ENCODE measurements at regions not wholly inside any gene's neighbourhood (a gene's known extent, or its start where the extent isn't known, plus 50 kb on each side); places are given as distances from the start of the nearest gene placed in this dataset.

DNA sequence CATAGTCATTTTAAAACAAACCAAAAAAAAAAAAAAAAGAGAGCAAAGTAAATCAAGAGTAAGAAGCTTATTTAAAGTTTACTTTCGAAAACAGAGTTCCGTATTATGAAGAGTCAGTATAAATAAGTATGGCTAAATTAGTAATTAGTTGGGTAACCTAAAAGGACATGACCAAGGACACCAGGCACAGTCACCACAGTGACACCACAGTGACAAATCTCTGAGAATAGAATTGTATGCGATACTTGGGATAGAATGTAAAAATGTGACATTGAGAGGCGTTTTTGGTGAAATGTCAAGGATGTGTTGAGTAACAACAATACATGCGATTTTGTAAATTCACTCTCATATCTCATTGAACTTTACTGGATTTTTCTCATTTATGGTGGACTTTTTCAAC lies 150.9 kb upstream of the SPEF2 start:
- Histone ChIP-seq H3K4me2 (ENCODE audit: low read length) (no peak overlapping the region), H3K4me1 (ENCODE audit: control insufficient read depth in 1 of 2, insufficient read depth in 2 of 2, low read length in 2 of 2) (no peaks in the 10 kb centered on the region; a peak in 1 of 4 replicates), H3K27ac (ENCODE audit: low read depth, low read length) (no peak overlapping the region), H4K20me1 (ENCODE audit: insufficient read depth) (no peaks in the 10 kb centered on the region), H3K36me3 (ENCODE audit: control insufficient read depth in 1 of 2, insufficient read depth in 2 of 2, low read length in 2 of 2) (no peaks in the 10 kb centered on the region), H3K9me3 (ENCODE audit: control insufficient read depth in 1 of 2, insufficient read depth in 1 of 2, low read depth in 1 of 2, low read length in 2 of 2) (no peaks in the 10 kb centered on the region), H2AFZ (ENCODE audit: low read depth, low read length, poor library complexity, severe bottlenecking) (no peak overlapping the region), H3K4me3 (replicated peaks in 1 of 2; ENCODE audit: low read depth in 1 of 2, low read length in 2 of 2) (no peak overlapping the region), H3K9ac (ENCODE audit: low read length) (no peak overlapping the region), H3K9me2 (ENCODE audit: insufficient read depth) (no peaks in the 10 kb centered on the region), H3K79me2 (ENCODE audit: insufficient read depth, low read length) (no peaks in the 10 kb centered on the region), H3K27me3 (ENCODE audit: insufficient read depth, low read length) (0 out of 2 replicates have a peak, but pooled peaks cover 4% of the 10 kb centered on the region)
- TF ChIP-seq CBX3 (IDR thresholded peaks at IDR 0.05; ENCODE audit: low read depth) (no peak), POLR2A (IDR thresholded peaks at IDR 0.05; ENCODE audit: borderline replicate concordance, extremely low read depth, insufficient read depth, insufficient read length) (no peak), ZBTB33 (IDR thresholded peaks at IDR 0.05; ENCODE audit: extremely low read depth, insufficient replicate concordance, low read length) (no peak), SRF (IDR thresholded peaks at IDR 0.05; ENCODE audit: low read depth) (no peak), EZH2 (IDR thresholded peaks at IDR 0.05) (no peak), ELF1 (IDR thresholded peaks at IDR 0.05; ENCODE audit: borderline replicate concordance, low read depth) (no peak), SP1 (IDR thresholded peaks at IDR 0.05; ENCODE audit: low read depth) (no peak), EZH2phosphoT487 (IDR thresholded peaks at IDR 0.05; ENCODE audit: borderline replicate concordance) (no peak)
- TF ChIP-seq, protein P1, sequence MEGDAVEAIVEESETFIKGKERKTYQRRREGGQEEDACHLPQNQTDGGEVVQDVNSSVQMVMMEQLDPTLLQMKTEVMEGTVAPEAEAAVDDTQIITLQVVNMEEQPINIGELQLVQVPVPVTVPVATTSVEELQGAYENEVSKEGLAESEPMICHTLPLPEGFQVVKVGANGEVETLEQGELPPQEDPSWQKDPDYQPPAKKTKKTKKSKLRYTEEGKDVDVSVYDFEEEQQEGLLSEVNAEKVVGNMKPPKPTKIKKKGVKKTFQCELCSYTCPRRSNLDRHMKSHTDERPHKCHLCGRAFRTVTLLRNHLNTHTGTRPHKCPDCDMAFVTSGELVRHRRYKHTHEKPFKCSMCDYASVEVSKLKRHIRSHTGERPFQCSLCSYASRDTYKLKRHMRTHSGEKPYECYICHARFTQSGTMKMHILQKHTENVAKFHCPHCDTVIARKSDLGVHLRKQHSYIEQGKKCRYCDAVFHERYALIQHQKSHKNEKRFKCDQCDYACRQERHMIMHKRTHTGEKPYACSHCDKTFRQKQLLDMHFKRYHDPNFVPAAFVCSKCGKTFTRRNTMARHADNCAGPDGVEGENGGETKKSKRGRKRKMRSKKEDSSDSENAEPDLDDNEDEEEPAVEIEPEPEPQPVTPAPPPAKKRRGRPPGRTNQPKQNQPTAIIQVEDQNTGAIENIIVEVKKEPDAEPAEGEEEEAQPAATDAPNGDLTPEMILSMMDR (IDR thresholded peaks at IDR 0.05 in 2 of 3, conservative IDR thresholded peaks at IDR 0.05 in 1 of 3; ENCODE audit: borderline replicate concordance in 1 of 3, insufficient read depth in 1 of 3, low read depth in 2 of 3, low read length in 2 of 3): no peak
- TF ChIP-seq, protein P2, sequence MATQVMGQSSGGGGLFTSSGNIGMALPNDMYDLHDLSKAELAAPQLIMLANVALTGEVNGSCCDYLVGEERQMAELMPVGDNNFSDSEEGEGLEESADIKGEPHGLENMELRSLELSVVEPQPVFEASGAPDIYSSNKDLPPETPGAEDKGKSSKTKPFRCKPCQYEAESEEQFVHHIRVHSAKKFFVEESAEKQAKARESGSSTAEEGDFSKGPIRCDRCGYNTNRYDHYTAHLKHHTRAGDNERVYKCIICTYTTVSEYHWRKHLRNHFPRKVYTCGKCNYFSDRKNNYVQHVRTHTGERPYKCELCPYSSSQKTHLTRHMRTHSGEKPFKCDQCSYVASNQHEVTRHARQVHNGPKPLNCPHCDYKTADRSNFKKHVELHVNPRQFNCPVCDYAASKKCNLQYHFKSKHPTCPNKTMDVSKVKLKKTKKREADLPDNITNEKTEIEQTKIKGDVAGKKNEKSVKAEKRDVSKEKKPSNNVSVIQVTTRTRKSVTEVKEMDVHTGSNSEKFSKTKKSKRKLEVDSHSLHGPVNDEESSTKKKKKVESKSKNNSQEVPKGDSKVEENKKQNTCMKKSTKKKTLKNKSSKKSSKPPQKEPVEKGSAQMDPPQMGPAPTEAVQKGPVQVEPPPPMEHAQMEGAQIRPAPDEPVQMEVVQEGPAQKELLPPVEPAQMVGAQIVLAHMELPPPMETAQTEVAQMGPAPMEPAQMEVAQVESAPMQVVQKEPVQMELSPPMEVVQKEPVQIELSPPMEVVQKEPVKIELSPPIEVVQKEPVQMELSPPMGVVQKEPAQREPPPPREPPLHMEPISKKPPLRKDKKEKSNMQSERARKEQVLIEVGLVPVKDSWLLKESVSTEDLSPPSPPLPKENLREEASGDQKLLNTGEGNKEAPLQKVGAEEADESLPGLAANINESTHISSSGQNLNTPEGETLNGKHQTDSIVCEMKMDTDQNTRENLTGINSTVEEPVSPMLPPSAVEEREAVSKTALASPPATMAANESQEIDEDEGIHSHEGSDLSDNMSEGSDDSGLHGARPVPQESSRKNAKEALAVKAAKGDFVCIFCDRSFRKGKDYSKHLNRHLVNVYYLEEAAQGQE (IDR thresholded peaks at IDR 0.05; ENCODE audit: low read depth): no peak
- intact Hi-C loops (cut with micrococcal nuclease): no loop called here
- ChIA-PET RAD21 (ENCODE audit: low non-redundant PET in 1 of 2, low total read pairs in 2 of 2, uncharacterized antibody in 2 of 2, unreplicated experiment in 2 of 2) (no interaction called here), CTCF (no interaction called here), POLR2A (no interaction called here)
- no peak for DNase-seq (ENCODE audit: low read depth, low spot score)
- BruUV-seq (replicated peaks): no TSS peak
- no peak for ATAC-seq

Data from HCT116 (cell line).